ENCODE measurements at regions not wholly inside any gene's neighbourhood (a gene's known extent, or its start where the extent isn't known, plus 50 kb on each side); places are given as distances from the start of the nearest gene placed in this dataset.
"Not testable (repeated sequence)": the region's sequence is repeated elsewhere in the genome, so short reads cannot be mapped to it uniquely, and the experiment has no call there.

GRCh38 chr6:16822975-16823717 lies 61.9 kb upstream of the ATXN1 start:
- H3K27ac ChIP-seq (ENCODE audit: low read depth, low read length): no peak overlapping the region

GRCh38 chr6:16822529-16822928 lies 61.3 kb upstream of the ATXN1 start:
- WGBS: 98% methylated on average over 2 of the region's 2 CpGs
- Histone ChIP-seq H3K4me3 (ENCODE audit: low read length) (no peak overlapping the region), H3K27me3 (ENCODE audit: insufficient read depth, low read length) (no peaks in the 10 kb centered on the region), H3K9me3 (ENCODE audit: insufficient read depth, low read depth, low read length) (no peaks in the 10 kb centered on the region), H3K4me1 (ENCODE audit: insufficient read depth, low read length) (no peaks in the 10 kb centered on the region), H3K36me3 (ENCODE audit: insufficient read depth, low read length) (no peaks in the 10 kb centered on the region), H3K9ac (ENCODE audit: low read depth, low read length) (no peak overlapping the region), H3K27ac (ENCODE audit: low read depth, low read length) (no peak overlapping the region)

More at GRCh38 chr6:16822975-16823717, 61.9 kb upstream of the ATXN1 start:
- no peaks in the 10 kb centered on the region for H3K27me3 ChIP-seq (ENCODE audit: insufficient read depth, low read length)
- H3K4me3 ChIP-seq (ENCODE audit: low read length): no peak overlapping the region
- H3K4me1 ChIP-seq (ENCODE audit: insufficient read depth, low read length): no peaks in the 10 kb centered on the region
- H3K9me3 ChIP-seq (ENCODE audit: insufficient read depth, low read depth, low read length): no peaks in the 10 kb centered on the region
- no peaks in the 10 kb centered on the region for H3K36me3 ChIP-seq (ENCODE audit: insufficient read depth, low read length)
- WGBS: 73% methylated on average over 8 of the region's 8 CpGs
- H3K9ac ChIP-seq (ENCODE audit: low read depth, low read length): no peak overlapping the region

GRCh38 chr6:16821834-16822264 lies 60.6 kb upstream of the ATXN1 start:
- H3K36me3 ChIP-seq (ENCODE audit: insufficient read depth, low read length): no peaks in the 10 kb centered on the region
- 91% methylated on average over 5 of the region's 5 CpGs for WGBS
- no peak overlapping the region for H3K27ac ChIP-seq (ENCODE audit: low read depth, low read length)
- H3K4me3 ChIP-seq (ENCODE audit: low read length): no peak overlapping the region
- H3K9me3 ChIP-seq (ENCODE audit: insufficient read depth, low read depth, low read length): no peaks in the 10 kb centered on the region
- no peaks in the 10 kb centered on the region for H3K27me3 ChIP-seq (ENCODE audit: insufficient read depth, low read length)
- H3K4me1 ChIP-seq (ENCODE audit: insufficient read depth, low read length): no peaks in the 10 kb centered on the region
- H3K9ac ChIP-seq (ENCODE audit: low read depth, low read length): no peak overlapping the region

- H3K9ac ChIP-seq (ENCODE audit: low read depth, low read length); H3K9me3 ChIP-seq (ENCODE audit: insufficient read depth, low read depth, low read length); H3K27ac ChIP-seq (ENCODE audit: low read depth, low read length); H3K36me3 ChIP-seq (ENCODE audit: insufficient read depth, low read length); H3K4me3 ChIP-seq (ENCODE audit: low read length); H3K27me3 ChIP-seq (ENCODE audit: insufficient read depth, low read length); H3K4me1 ChIP-seq (ENCODE audit: insufficient read depth, low read length): not testable (repeated sequence)
- WGBS: 98% methylated on average over 3 of the region's 3 CpGs
Measured at GRCh38 chr6:16820262-16820661, 59.0 kb upstream of the ATXN1 start.

- Histone ChIP-seq H3K9ac (ENCODE audit: low read depth, low read length) (no peak overlapping the region), H3K27ac (ENCODE audit: low read depth, low read length) (no peak overlapping the region), H3K4me3 (ENCODE audit: low read length) (no peak overlapping the region), H3K36me3 (ENCODE audit: insufficient read depth, low read length) (no peaks in the 10 kb centered on the region), H3K9me3 (ENCODE audit: insufficient read depth, low read depth, low read length) (no peaks in the 10 kb centered on the region), H3K27me3 (ENCODE audit: insufficient read depth, low read length) (no peaks in the 10 kb centered on the region), H3K4me1 (ENCODE audit: insufficient read depth, low read length) (no peaks in the 10 kb centered on the region)
- WGBS: 92% methylated on average over 2 of the region's 3 CpGs
Measured at GRCh38 chr6:16819752-16820151, 58.5 kb upstream of the ATXN1 start.

- no peak overlapping the region for H3K4me3 ChIP-seq (ENCODE audit: low read length)
- no peak overlapping the region for H3K9ac ChIP-seq (ENCODE audit: low read depth, low read length)
- no peaks in the 10 kb centered on the region for H3K9me3 ChIP-seq (ENCODE audit: insufficient read depth, low read depth, low read length)
- no peaks in the 10 kb centered on the region for H3K4me1 ChIP-seq (ENCODE audit: insufficient read depth, low read length)
- no peaks in the 10 kb centered on the region for H3K27me3 ChIP-seq (ENCODE audit: insufficient read depth, low read length)
- no peaks in the 10 kb centered on the region for H3K36me3 ChIP-seq (ENCODE audit: insufficient read depth, low read length)
- no peak overlapping the region for H3K27ac ChIP-seq (ENCODE audit: low read depth, low read length)
- 96% methylated on average over 4 of the region's 5 CpGs for WGBS
Measured at GRCh38 chr6:16818992-16819626, 57.8 kb upstream of the ATXN1 start.

- Histone ChIP-seq H3K27me3 (ENCODE audit: insufficient read depth, low read length) (no peaks in the 10 kb centered on the region), H3K4me1 (ENCODE audit: insufficient read depth, low read length) (no peaks in the 10 kb centered on the region), H3K9me3 (ENCODE audit: insufficient read depth, low read depth, low read length) (peaks cover 9% of the 10 kb centered on the region), H3K9ac (ENCODE audit: low read depth, low read length) (no peak overlapping the region), H3K27ac (ENCODE audit: low read depth, low read length) (no peak overlapping the region), H3K36me3 (ENCODE audit: insufficient read depth, low read length) (no peaks in the 10 kb centered on the region), H3K4me3 (ENCODE audit: low read length) (no peak overlapping the region)
- 90% methylated on average over 3 of the region's 3 CpGs for WGBS
Measured at GRCh38 chr6:16817594-16817993, 56.3 kb upstream of the ATXN1 start.

- WGBS: 61% methylated on average over 3 of the region's 3 CpGs
- Histone ChIP-seq H3K4me3 (ENCODE audit: low read length) (no peak overlapping the region), H3K36me3 (ENCODE audit: insufficient read depth, low read length) (no peaks in the 10 kb centered on the region), H3K27ac (ENCODE audit: low read depth, low read length) (no peak overlapping the region), H3K9me3 (ENCODE audit: insufficient read depth, low read depth, low read length) (peaks cover 16% of the 10 kb centered on the region), H3K9ac (ENCODE audit: low read depth, low read length) (no peak overlapping the region), H3K4me1 (ENCODE audit: insufficient read depth, low read length) (no peaks in the 10 kb centered on the region), H3K27me3 (ENCODE audit: insufficient read depth, low read length) (no peaks in the 10 kb centered on the region)
Measured at GRCh38 chr6:16816891-16817290, 55.6 kb upstream of the ATXN1 start.

GRCh38 chr6:16812993-16813392 lies 51.7 kb upstream of the ATXN1 start:
- no peak overlapping the region for H3K27ac ChIP-seq (ENCODE audit: low read depth, low read length)
- H3K36me3 ChIP-seq (ENCODE audit: insufficient read depth, low read length): no peaks in the 10 kb centered on the region
- H3K4me1 ChIP-seq (ENCODE audit: insufficient read depth, low read length): no peaks in the 10 kb centered on the region
- no peak overlapping the region for H3K4me3 ChIP-seq (ENCODE audit: low read length)
- no peak overlapping the region for H3K9ac ChIP-seq (ENCODE audit: low read depth, low read length)
- 96% methylated on average over 2 of the region's 2 CpGs for WGBS
- peaks cover 29% of the 10 kb centered on the region for H3K9me3 ChIP-seq (ENCODE audit: insufficient read depth, low read depth, low read length)
- H3K27me3 ChIP-seq (ENCODE audit: insufficient read depth, low read length): no peaks in the 10 kb centered on the region

- no peaks in the 10 kb centered on the region for H3K36me3 ChIP-seq (ENCODE audit: insufficient read depth, low read length)
- WGBS: no CpG with 5 or more reads among the region's 2 CpGs
- no peak overlapping the region for H3K9ac ChIP-seq (ENCODE audit: low read depth, low read length)
- H3K9me3 ChIP-seq (ENCODE audit: insufficient read depth, low read depth, low read length): peaks cover 29% of the 10 kb centered on the region
- no peaks in the 10 kb centered on the region for H3K27me3 ChIP-seq (ENCODE audit: insufficient read depth, low read length)
- H3K4me1 ChIP-seq (ENCODE audit: insufficient read depth, low read length): no peaks in the 10 kb centered on the region
- no peak overlapping the region for H3K4me3 ChIP-seq (ENCODE audit: low read length)
- H3K27ac ChIP-seq (ENCODE audit: low read depth, low read length): no peak overlapping the region
Measured at GRCh38 chr6:16811277-16811979, 50.2 kb upstream of the ATXN1 start.

All from HUES64 (cell line).